Hepatocyte (in vitro differentiated cells): ENCODE measurements at regions not wholly inside any gene's neighbourhood (a gene's known extent, or its start where the extent isn't known, plus 50 kb on each side); places are given as distances from the start of the nearest gene placed in this dataset.

Experiments used
- DNase-seq: peaks from one replicate; pipeline ENCODE4 v3.0.0-alpha.2; 2016; ENCODE audit warnings: low spot score
- H2AFZ ChIP-seq: fragments of 200-600 bp; sonication (generic); 2 replicates; pipeline ENCODE4 v1.6.0; 2016; ENCODE audit warnings: antibody characterized with exemption, mild to moderate bottlenecking
- H3K27ac ChIP-seq: fragments of 200-600 bp; sonication (generic); 2 replicates; pipeline ENCODE4 v1.5.1; 2016; ENCODE audit warnings: mild to moderate bottlenecking
- H3K27me3 ChIP-seq: fragments of 200-600 bp; sonication (generic); 2 replicates; pipeline ENCODE4 v1.6.1; 2016
- H3K36me3 ChIP-seq: fragments of 200-600 bp; sonication (generic); replicated peaks from 2 replicates; pipeline ENCODE4 v1.5.1; 2016; ENCODE audit warnings: low read depth; ENCODE audit not compliant: insufficient read depth
- H3K4me1 ChIP-seq: fragments of 200-600 bp; sonication (generic); 2 replicates; pipeline ENCODE4 v1.5.1; 2016; ENCODE audit warnings: mild to moderate bottlenecking, moderate library complexity; ENCODE audit not compliant: insufficient read depth
- H3K4me2 ChIP-seq: fragments of 200-600 bp; sonication (generic); 2 replicates; pipeline ENCODE4 v1.6.0; 2016
- H3K4me3 ChIP-seq: fragments of 200-600 bp; sonication (generic); 2 replicates; pipeline ENCODE4 v1.5.1; 2016; ENCODE audit warnings: mild to moderate bottlenecking
- H3K79me2 ChIP-seq: fragments of 200-600 bp; sonication (generic); 2 replicates; pipeline ENCODE4 v1.6.0; 2017; ENCODE audit warnings: mild to moderate bottlenecking
- H3K9me2 ChIP-seq: fragments of 200-600 bp; sonication (generic); replicated peaks from 2 replicates; pipeline ENCODE4 v1.6.0; 2017; ENCODE audit warnings: mild to moderate bottlenecking; ENCODE audit not compliant: insufficient read depth
- H3K9me3 ChIP-seq: fragments of 200-600 bp; sonication (generic); 2 replicates; pipeline ENCODE4 v1.5.1; 2016; ENCODE audit warnings: low read depth, mild to moderate bottlenecking
- H4K20me1 ChIP-seq: fragments of 200-600 bp; sonication (generic); 2 replicates; pipeline ENCODE4 v1.6.0; 2016; ENCODE audit warnings: mild to moderate bottlenecking; ENCODE audit not compliant: insufficient read depth, poor library complexity, severe bottlenecking
- EZH2 ChIP-seq: fragments of 200-600 bp; sonication (generic); IDR thresholded peaks from 2 replicates; pipeline ENCODE4 v1.6.1; 2016; ENCODE audit warnings: antibody characterized with exemption, mild to moderate bottlenecking, borderline replicate concordance
- EZH2phosphoT487 ChIP-seq: fragments of 200-600 bp; sonication (generic); IDR thresholded peaks from one replicate; pipeline ENCODE4 v1.6.1; 2018; ENCODE audit warnings: antibody characterized with exemption, mild to moderate bottlenecking, low read depth, moderate library complexity; ENCODE audit not compliant: unreplicated experiment, severe bottlenecking
- WGBS: methylation state at CpG from one replicate; pipeline ENCODE4 v1.1.6; 2016; ENCODE audit warnings: low lambda C conversion rate; ENCODE audit errors: missing lambda C conversion rate; 5-methylcytosine and 5-hydroxymethylcytosine counted together
- TF ChIP-seq, protein P1 (sequence below): fragments of 200-600 bp; sonication (generic); IDR thresholded peaks from 2 replicates; pipeline ENCODE4 v1.5.1; 2016; ENCODE audit warnings: antibody characterized with exemption, mild to moderate bottlenecking; ENCODE audit not compliant: poor library complexity

DNA sequence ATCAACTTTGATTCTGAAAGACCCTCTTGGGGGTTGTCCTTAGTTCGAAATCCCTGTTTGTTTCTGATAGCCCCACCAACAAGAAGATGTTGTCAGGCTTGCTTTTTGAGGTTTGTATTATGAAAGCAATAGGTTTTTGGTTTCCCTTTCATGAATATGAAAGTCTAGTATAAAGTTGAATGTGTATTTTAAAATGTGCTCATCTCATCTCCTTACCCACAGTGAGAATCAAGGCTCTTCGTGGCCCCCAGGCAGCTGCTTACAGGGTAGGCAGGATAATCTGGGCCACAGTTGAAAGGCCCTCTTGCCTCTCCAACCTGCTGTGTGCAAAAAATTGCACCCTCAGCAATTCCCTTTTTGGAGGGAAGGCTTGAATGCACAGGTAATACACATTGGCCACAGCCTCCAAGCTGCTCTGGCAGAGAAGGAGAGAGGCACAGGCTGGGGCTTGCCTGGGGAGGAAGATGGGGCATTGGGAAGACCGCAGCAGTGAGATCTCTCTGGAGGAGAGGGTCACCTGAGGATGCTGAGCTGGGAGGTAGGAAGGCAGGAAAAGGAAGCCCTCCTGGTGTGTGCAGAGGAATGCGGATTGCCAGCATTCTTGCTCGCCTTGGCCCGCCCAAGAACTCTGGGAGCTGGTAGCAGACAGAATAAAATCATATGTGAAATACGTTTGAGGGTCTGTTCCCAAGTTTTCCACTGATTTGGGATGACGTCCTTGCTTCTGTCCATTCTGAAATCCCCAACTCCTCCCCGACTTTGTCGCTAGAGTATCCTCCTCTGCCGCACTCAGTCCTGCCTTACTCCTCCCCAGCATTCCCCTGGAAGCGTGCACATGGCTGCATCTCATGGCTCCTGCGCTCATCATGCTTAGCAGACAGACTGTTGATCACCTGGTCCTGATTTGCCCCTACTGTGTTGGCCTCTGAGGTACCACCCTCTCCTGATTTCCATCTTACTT, 196.4 kb downstream of the RPLP1 start:
- Histone ChIP-seq H2AFZ (no peak overlapping the region), H3K79me2 (no peaks in the 10 kb centered on the region), H3K9me3 (no peaks in the 10 kb centered on the region), H3K4me2 (peak overlapping the region; percentile 51), H3K27me3 (peaks cover 15% of the 10 kb centered on the region), H3K9me2 (no peaks in the 10 kb centered on the region), H4K20me1 (no peaks in the 10 kb centered on the region), H3K36me3 (no peaks in the 10 kb centered on the region), H3K4me3 (no peak overlapping the region), H3K4me1 (peaks cover 5% of the 10 kb centered on the region), H3K27ac (no peak overlapping the region)
- no peak for DNase-seq
- WGBS: 74% methylated on average over 13 of the region's 13 CpGs
- no peak for TF ChIP-seq EZH2phosphoT487
- TF ChIP-seq, protein P1, sequence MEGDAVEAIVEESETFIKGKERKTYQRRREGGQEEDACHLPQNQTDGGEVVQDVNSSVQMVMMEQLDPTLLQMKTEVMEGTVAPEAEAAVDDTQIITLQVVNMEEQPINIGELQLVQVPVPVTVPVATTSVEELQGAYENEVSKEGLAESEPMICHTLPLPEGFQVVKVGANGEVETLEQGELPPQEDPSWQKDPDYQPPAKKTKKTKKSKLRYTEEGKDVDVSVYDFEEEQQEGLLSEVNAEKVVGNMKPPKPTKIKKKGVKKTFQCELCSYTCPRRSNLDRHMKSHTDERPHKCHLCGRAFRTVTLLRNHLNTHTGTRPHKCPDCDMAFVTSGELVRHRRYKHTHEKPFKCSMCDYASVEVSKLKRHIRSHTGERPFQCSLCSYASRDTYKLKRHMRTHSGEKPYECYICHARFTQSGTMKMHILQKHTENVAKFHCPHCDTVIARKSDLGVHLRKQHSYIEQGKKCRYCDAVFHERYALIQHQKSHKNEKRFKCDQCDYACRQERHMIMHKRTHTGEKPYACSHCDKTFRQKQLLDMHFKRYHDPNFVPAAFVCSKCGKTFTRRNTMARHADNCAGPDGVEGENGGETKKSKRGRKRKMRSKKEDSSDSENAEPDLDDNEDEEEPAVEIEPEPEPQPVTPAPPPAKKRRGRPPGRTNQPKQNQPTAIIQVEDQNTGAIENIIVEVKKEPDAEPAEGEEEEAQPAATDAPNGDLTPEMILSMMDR: no peak
- no peak for TF ChIP-seq EZH2

GRCh38 chr15:69652293-69652692, 199.7 kb downstream of the RPLP1 start:
- H3K36me3 ChIP-seq: no peaks in the 10 kb centered on the region
- peaks cover 2% of the 10 kb centered on the region for H3K4me1 ChIP-seq
- 93% methylated on average over 1 of the region's 1 CpG for WGBS
- no peak overlapping the region for H3K4me2 ChIP-seq
- no peak for TF ChIP-seq EZH2
- TF ChIP-seq, protein P1: no peak
- no peak for TF ChIP-seq EZH2phosphoT487
- H3K9me2 ChIP-seq: no peaks in the 10 kb centered on the region
- H3K9me3 ChIP-seq: no peaks in the 10 kb centered on the region
- no peaks in the 10 kb centered on the region for H3K79me2 ChIP-seq
- no peaks in the 10 kb centered on the region for H4K20me1 ChIP-seq
- peaks cover 12% of the 10 kb centered on the region for H3K27me3 ChIP-seq
- no peak overlapping the region for H3K4me3 ChIP-seq
- no peak overlapping the region for H2AFZ ChIP-seq
- no peak for DNase-seq
- no peak overlapping the region for H3K27ac ChIP-seq

GRCh38 chr15:69652751-69653305, 200.2 kb downstream of the RPLP1 start:
- no peaks in the 10 kb centered on the region for H3K9me2 ChIP-seq
- H3K4me2 ChIP-seq: no peak overlapping the region
- WGBS: 85% methylated on average over 5 of the region's 5 CpGs
- no peak overlapping the region for H3K27ac ChIP-seq
- H3K4me3 ChIP-seq: no peak overlapping the region
- TF ChIP-seq EZH2phosphoT487 (no peak), EZH2 (no peak)
- TF ChIP-seq, protein P1: no peak
- H3K36me3 ChIP-seq: no peaks in the 10 kb centered on the region
- H2AFZ ChIP-seq: no peak overlapping the region
- DNase-seq: no peak
- H3K79me2 ChIP-seq: no peaks in the 10 kb centered on the region
- H4K20me1 ChIP-seq: no peaks in the 10 kb centered on the region
- no peaks in the 10 kb centered on the region for H3K4me1 ChIP-seq
- H3K9me3 ChIP-seq: no peaks in the 10 kb centered on the region
- H3K27me3 ChIP-seq: peaks cover 9% of the 10 kb centered on the region
